ENCODE measurements at regions not wholly inside any gene's neighbourhood (a gene's known extent, or its start where the extent isn't known, plus 50 kb on each side); places are given as distances from the start of the nearest gene placed in this dataset.

DNA sequence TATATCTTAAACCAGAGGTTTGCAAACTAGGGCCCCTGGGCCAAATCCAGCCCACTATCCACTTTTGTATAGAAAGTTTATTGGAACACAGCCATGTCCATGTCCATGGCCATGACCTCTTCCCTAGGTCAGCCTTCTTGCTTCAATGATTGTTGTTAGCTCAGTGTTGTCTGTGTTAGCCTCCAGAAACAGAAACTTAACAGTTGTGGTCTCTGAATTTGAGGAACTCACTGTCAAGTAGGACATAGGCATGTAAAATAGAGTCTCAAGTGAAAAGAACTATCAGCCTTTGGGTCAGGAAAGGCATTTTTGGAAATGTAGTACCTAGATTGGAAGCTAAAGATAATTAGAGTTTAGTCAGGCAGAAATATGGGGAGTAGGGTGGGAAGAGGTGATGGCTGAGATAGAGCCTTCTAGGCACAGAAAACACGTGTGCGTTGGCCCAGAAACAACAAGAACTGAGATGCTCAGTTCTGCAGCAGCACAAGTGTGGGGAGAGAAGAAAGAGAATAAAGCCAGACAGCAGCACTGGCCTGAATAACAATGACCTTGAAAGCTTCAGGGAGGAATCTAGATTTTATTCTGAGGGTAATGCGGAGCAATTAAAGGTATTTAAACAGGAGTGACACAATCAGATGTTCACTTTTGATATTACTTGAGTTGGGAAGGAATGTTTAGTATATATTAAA lies 87.0 kb upstream of the OLIG3 start:
- TF ChIP-seq, protein P1, sequence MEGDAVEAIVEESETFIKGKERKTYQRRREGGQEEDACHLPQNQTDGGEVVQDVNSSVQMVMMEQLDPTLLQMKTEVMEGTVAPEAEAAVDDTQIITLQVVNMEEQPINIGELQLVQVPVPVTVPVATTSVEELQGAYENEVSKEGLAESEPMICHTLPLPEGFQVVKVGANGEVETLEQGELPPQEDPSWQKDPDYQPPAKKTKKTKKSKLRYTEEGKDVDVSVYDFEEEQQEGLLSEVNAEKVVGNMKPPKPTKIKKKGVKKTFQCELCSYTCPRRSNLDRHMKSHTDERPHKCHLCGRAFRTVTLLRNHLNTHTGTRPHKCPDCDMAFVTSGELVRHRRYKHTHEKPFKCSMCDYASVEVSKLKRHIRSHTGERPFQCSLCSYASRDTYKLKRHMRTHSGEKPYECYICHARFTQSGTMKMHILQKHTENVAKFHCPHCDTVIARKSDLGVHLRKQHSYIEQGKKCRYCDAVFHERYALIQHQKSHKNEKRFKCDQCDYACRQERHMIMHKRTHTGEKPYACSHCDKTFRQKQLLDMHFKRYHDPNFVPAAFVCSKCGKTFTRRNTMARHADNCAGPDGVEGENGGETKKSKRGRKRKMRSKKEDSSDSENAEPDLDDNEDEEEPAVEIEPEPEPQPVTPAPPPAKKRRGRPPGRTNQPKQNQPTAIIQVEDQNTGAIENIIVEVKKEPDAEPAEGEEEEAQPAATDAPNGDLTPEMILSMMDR (IDR thresholded peaks at IDR 0.05; ENCODE audit: insufficient read depth, low read length) = no peak
- TF ChIP-seq POLR2AphosphoS5 (IDR thresholded peaks at IDR 0.05; ENCODE audit: low read depth) = no peak

Data from HL-60 (cell line).